Islet precursor cell (in vitro differentiated cells): ENCODE measurements at regions not wholly inside any gene's neighbourhood (a gene's known extent, or its start where the extent isn't known, plus 50 kb on each side); places are given as distances from the start of the nearest gene placed in this dataset.

Experiments
- DNase-seq: peaks from one replicate; pipeline ENCODE4 v3.0.0-alpha.2; 2018

- no peak for DNase-seq
Measured at GRCh38 chr14:100381395-100382105, 58.4 kb downstream of the SLC25A47 start.

- peak; percentile 44 for DNase-seq
Measured at GRCh38 chr14:100382106-100382455, 58.9 kb downstream of the SLC25A47 start.

DNA sequence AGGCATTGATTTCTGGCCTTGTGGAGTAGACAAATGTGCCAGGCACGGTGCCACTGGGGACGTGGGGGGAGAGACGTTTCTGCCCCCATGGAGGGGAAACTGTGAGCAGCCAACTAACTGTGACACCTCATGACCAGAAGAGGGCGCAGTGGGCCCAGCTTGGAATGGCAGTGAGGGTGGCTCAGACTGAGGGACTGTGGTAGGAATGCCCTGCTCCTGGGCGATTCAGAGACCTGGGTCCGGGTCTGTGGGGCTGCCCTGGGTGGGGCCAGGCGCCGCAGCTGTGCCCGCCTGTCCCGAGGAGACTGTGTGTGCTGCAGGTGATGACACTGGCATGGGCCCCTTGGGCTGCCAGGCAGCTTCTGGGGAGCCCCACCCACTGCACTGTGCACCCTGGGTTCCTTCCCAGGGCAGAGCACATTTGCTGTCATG, 60.6 kb downstream of the SLC25A47 start:
- DNase-seq, result peak; percentile 83

GRCh38 chr14:100384277-100384676, 61.1 kb downstream of the SLC25A47 start:
- peak; percentile 44 for DNase-seq

GRCh38 chr14:100384819-100385813, 62.0 kb downstream of the SLC25A47 start:
- DNase-seq, result peak; percentile 36

GRCh38 chr14:100386121-100386520, 63.0 kb downstream of the SLC25A47 start:
- no peak for DNase-seq

- DNase-seq, result no peak
Measured at GRCh38 chr14:100386846-100387245, 63.7 kb downstream of the SLC25A47 start.

GRCh38 chr14:100387450-100387849, 64.3 kb downstream of the SLC25A47 start:
- DNase-seq, result no peak

GRCh38 chr14:100388103-100389054, 65.2 kb downstream of the SLC25A47 start:
- no peak for DNase-seq

DNA sequence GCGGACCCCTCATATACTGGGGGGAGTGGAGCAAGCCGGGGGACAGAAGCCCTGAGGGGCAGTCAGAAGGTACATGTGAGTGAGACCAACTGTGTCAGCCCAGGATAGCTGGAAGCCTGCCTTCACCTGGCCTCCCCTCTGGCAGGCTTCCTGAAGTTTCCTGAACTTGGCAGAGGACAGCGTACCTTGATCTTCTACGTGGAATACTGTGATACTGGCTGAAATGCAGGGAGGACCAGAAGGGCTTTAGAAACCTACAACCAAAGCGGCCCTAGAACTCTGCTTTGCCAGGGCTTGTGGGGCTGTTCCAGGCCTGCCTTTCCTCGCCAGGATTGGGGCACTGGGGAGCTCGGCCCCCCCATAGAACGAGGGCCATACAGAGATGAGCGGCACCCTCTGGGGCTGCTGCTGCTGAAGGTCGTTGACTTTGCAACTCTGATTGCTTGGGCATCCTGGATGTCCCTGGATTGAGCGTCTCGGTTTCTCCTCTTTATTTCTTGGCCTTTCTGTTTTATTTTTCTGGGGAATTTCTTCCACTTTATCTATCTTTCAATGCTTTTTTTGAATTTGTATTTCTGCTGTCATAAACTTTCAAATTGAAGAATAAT, 66.5 kb downstream of the SLC25A47 start:
- DNase-seq, result no peak

GRCh38 chr14:100391173-100391572, 68.0 kb downstream of the SLC25A47 start:
- DNase-seq, result no peak

GRCh38 chr14:100391724-100392123, 68.6 kb downstream of the SLC25A47 start:
- no peak for DNase-seq

DNA sequence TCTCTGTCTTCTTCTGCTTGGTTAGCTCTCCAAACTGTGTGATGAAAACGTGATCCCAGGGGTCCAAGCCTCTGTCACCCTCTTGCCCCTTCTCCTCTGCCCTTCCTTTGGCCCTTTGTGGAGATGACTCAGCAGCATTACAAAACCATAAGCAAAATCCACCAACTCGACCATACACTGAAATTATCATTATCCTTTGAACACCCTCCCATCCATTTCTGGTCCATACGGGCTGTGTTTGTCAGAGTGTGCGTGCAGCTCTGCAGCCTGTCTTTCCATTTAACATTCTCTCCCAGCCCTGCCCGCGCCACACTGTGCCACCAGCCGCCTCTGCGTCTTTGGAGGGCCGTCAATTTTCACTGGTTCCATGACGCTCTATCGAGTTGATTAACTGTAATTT, 69.2 kb downstream of the SLC25A47 start:
- no peak for DNase-seq

DNA sequence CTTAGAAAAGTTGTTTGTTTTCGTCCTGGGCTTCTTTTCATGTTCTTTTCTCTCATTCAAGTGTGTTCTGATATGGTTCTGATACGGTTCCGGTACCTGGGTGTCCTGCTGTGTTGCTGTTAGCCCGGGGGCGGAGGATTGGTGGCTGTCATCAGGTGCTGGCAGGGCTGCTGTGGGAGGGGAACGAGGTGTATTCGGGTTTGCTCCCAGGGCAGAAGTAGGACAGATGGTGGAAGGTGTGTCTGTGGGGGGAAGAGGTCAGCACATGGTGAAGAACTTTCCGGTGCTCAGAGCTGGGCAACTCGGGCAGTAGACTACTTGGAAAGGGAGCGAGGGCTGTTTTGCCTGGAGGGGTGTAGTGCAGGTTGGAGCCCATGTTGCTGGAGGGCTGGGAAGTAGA, 70.2 kb downstream of the SLC25A47 start:
- no peak for DNase-seq

DNA sequence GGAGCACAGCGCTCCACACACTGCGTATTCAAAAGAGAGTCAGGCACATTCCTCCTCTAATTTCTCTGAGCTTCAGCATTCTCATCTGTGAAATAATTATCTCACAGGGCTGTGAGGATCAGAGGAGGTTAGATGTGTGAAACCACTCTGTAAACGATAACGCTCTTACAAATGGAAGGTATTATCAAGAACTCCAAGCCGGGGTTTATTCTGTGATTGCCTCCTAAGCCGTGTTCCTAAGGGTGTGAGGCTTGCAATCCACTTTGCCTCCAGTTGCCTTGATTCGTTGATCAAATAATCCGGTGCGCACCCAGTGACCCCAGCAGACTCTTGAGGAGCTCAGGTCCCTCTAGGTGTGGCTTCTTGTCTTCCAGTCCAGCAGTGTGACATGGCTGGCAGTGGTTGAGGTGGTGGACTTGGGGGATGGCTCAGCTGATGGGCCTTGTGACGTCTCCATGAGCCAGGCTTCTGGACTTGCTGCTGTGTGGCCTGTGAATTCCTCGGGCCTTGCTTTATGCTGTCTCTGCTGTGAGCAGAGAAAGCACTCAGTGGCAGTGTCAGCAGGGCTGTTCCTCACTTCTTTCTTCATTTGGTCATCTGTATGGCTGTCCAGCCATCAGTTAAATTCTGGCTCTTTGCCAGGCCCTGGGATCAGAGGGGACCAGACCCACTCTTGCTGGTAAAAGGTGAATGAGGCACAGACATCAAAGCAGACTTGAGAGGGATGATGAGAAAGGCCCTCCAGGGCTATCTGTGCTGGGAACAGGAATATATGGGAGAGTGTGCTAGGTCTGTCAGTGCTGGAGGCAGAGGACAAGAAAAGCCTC, 71.0 kb downstream of the SLC25A47 start:
- DNase-seq, result peak; percentile 89

DNA sequence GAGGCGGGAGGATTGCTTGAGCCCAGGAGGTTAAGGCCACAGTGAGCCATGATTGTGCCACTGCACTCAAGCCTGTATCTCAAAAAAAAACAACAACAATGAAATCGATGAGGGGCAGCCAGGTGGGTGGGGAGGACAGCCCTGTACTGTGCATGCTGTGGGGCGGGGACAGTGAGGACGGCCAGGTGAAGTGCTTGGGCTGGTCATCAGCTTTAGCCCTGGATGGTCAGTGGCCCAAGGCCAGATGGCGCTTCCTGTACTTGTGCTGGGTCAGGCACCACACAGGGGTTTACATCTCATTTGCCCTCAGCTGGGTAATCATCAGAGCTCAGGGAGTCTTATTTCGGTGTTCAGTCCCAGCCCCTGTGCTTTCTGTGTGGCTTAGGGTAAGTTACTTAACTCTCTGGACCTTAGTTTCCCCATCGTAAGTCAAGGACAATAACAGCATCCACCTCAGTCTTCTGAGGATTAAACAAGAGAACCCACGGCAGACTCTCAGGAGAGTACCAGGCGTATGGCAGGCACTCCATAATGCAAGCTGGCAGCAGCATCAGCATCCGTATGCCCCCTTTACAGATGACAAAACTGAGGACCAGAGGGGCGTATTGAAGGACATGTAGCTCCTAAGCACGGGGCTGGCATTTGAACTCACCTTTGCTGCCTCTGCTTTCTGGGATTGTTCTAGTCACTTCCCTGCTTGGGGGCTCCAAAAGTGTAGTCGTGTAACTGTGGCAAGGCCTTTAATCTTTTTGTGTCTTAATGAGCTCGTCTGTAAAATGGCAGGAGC, 71.9 kb downstream of the SLC25A47 start:
- DNase-seq, result no peak

DNA sequence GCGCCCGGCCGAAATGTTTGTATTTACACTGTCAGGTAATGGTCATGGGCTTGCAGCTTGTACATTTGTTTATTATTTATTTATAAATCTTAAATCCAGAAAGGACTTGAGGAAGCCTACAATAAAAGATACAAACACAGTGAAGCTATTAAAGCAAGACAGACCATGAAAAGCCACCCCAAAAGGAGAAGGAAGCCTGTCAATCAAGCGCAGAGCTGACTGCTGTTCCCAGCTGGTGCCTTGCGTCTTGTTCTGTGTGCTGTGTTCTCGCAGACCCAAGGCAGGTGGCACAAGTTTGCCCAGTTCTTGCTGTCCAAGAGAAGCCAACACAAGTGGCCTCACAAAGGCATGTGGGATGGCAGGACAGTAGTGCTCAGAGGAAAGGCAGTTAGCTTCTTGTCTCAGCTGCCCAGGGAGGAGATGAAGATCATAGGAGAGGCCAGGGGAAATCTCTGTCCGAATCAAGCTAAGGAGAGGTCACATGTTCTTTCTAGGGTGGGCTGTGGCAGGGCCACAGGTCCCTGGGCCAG, 73.2 kb downstream of the SLC25A47 start:
- DNase-seq, result no peak

- no peak for DNase-seq
Measured at GRCh38 chr14:100397005-100397404, 73.9 kb downstream of the SLC25A47 start.

- no peak for DNase-seq
Measured at GRCh38 chr14:100398044-100398443, 74.9 kb downstream of the SLC25A47 start.
